Activated CD8-positive, alpha-beta memory T cell treated with anti-CD3 and anti-CD28 coated beads, Interleukin-2, amount 50 U/mL, for 1 hour (primary cell): ENCODE measurements at regions not wholly inside any gene's neighbourhood (a gene's known extent, or its start where the extent isn't known, plus 50 kb on each side); places are given as distances from the start of the nearest gene placed in this dataset.

ENCODE experiments used
- DNase-seq: peaks from one replicate; pipeline ENCODE4 v3.0.0-alpha.2; 2020; ENCODE audit errors: extremely low read depth

DNA sequence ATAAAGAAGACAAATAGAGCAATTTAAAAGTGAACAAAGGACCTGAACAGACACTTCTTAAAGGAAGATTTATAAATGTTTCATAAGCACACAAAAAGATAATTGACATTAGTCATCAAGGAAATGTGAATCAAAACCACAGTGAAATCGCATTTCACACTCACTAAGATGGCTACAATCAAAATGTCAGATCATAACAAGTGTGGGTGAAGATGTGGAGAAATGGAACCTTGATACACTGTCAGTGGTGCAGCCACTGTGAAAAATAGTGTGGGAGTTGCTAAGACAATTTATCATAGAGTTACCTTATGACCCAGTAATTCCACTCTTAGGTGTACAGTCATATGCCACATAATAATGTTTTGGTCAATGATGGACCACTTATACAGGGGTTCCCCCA lies 54.5 kb upstream of the HTR4 start:
- DNase-seq, result no peak

DNA sequence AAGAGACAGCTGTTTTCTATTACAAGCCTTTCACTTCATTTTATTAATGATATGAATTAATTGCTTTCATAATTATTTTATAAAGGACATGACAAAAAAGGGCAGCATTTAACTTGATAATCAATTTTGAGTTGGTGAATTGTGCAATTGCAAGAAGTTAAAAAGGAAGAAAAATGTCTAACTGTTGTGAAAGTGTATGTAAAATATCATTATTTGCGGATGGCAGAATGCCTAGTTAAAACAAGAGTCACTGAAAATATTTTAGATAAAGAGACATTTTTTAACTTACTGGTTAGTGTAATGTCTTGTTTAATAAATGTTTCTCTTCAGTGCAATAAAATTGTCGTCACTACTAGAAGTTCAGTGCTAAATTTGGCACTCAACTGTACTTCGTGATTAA lies 57.6 kb upstream of the HTR4 start:
- no peak for DNase-seq

DNA sequence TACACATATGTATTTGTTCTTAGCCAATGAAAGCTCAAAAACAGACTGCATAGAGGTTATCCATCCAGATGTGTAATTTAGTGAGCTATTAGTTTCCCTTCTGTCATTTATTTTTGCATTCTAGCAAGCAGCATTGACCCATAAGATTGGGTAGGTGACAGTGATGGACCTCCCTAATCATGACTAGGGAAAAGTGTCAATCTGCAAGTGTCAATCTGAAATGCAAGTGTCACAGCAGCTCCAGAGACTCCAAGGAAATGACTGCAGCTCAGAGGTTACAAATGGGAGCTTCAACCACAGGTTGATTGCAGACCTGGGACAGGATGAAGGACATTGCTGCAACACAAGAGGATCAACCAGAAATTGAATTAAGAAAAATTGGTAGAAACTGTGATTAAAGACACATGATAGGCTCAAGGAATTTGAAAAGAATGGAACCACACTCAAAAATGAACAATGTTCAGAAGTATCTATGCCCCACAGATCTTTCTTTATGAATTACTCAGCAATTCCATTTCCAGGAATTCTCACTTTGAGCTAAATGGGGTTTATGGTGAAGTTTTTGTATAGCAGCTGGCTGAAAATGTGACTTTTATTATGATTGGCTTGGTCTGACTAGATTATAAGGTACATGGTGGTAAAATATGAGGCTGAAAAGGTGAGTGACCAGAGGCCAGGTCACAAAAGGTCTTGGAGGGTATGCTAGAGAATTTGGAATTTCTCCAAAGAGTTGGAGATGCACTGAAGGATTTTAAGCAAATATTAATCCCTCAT lies 59.6 kb upstream of the HTR4 start:
- DNase-seq, result no peak

DNA sequence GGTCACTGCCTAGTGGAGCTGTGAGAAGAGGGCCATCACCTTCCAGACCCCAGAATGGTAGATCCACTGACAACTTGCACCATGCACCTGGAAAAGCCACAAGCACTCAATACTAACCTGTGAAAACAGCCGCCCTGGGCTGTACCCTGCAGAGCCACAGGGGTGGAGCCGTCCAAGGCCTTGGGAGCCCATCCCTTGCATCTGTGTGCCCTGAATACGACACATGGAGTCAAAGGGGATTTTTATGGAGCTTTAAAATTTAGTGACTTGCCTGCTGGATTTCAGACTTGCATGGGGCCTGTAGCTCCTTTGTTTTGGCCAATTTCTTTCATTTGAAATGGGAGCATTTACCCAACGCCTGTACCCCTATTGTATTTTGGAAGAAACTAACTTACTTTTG lies 62.4 kb upstream of the HTR4 start:
- DNase-seq, result no peak

DNA sequence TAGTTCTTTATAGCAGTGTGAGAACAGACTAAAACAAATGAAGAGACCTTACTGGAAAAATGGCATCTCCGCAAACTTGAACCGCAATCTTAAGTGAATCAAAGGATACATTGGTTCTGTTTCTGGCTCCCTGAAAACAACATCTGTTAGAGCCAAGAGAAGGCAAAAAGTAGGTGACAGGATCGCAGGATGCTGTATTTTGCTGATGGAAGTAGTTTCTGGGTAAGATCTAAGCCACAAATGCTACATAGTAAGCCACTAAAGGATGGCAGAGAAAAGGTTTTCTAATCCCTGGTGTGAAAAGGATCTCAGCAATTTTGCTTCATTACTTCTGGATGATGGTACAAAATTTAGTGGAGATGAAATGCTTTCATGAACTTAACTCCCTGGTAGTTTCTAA lies 63.3 kb upstream of the HTR4 start:
- no peak for DNase-seq

DNA sequence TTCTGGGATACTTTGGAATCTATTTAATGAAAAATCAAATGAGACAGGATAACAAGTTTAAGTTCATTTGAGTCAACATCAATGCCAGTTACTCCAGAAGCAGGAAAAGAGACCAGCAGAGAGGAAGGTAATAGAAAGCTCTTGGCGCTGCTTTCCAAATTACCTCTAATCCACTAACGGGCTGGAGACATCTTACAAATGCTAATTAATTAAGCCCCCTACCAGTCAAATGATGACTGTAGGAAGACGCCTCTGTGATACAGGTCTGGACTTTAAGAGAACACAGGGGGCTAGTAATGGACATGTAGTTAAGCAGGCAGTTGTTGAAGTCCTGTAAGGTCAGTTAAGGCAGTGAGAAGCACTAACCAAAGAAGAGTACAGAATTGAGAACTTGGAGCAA lies 65.3 kb upstream of the HTR4 start:
- DNase-seq, result no peak

DNA sequence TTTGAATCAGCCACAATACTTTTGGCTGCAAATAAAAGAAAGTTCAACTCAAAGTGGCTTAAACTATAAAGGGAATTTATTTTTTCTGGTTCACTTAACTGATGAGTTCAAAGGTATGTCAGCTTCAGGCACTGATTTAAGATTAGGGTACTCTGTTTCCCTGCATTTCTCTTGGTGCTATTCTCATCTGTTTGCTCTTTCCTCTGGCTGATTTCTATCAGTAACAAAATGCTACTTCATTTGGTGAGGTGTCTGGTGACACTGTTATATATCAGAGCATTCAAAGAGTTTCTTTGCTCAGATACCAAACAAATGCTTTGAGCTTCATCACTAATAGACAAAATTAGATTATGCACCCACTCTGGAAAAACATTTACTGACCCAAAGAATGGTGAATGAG lies 65.9 kb upstream of the HTR4 start:
- DNase-seq, result no peak

DNA sequence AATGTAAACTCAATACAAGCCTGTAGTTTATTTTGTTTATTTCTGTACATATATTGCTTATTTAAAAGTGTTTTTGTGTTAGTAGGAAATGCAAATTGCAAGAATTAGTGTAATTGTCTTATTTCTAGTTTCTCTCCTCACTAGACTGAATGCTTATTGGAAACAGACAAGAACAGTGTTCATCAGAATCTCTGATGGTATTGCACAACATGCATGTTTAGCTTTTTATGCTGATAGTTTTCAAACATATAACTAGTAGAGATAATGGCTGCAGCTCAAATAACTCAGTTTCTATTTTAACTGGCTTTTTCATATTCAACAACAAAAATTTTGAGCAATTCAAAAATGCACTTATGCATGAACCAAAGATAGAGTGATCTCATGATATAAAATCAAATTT lies 68.8 kb upstream of the HTR4 start:
- DNase-seq, result no peak

DNA sequence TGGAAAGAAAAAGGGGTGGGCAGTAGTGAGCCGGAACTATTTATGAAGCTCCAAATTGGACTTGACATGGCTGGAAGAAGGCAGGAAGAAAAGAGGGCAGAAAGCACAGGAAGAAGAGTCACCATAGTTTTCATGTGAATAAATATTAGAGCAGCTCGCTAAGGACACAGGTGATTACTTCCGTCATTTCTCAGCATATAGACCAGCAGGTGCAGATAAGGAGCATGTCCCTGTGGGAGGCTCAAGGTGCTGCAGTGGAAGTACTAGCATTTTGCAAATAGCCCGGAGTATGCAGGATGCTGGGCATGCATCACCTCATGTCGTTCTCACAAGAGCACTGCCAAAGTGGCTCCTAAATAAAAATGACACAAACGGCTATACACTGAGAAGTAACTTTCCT lies 71.3 kb upstream of the HTR4 start:
- no peak for DNase-seq

DNA sequence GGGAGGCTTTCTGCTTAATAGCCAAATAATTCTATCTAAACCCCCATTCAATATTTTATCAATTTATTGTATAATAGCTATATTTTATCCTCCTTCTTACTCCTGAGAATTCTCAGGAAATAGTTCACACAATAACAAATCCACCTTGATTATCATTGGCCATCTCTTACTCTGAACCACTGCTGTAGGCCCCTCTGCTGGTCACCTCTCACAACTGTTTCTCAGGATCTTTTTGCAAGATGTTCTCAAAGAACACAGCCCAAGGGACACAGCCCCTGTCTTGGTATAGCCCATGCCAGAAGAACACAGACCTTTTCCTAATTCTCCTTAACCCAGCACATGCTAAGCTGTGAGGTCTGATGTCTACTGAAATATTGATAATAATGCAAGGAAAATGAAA lies 74.9 kb upstream of the HTR4 start:
- DNase-seq, result no peak

DNA sequence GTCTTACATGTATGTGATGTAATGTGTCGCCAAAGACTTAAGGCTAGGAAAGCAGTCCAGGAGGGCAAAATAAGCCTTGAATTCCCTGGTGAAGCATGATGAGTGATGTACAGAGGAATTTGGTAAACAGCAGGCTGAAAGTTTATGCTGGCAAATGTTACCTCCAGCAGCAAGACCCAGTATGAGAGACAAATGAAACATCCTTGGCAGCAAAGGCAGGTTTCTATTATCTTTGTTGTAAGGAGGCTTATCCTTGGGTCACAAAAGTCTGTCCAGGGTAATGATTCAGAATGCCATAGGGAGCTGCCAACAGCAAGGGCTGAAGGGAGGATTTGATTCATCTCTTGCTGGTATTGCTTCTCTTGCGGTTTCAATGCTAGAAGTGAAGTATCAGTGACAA lies 75.9 kb upstream of the HTR4 start:
- DNase-seq, result no peak

DNA sequence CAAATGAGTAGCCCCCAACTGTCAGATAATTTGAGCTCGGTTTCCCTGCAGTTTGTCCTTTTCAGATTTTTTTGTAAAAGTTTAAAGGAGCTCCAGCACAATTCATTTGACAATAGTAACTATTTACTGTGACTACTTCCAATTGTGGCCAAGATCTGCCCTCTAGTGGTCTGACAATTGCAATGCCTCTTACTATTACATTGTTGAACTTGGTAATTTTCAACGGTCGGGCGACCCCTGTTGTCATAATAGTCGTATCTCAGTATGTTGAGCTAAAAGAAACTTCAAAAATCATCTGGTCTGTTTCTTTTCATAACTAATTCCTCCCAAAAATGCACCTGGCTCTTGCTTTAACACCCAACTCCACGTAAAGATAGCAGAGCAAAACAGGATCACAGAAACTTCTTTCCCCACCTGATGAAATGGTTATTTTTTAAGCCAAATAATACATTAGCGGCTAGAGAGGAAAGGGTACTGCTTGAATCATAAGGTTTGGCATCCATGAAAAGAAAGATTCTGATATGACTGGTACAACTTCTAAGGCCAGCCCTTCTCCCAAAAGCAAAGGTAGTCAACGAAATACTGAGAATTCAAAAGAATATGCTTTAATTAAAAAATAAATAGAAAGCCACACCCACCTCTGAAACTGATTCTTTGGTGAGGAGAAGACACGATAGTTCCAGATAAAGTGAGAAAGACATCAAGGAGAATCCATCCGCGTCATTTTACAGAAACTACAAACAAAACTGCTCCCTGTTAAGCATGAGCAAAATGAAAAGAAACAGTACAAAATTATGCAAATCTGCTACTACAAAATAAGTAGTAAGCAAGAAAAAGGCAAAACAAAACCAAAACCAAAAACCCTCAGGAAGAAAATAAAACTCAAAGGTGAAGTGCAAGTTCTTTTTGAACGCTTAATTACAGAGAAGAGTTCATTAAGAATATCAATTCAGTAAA lies 76.9 kb upstream of the HTR4 start:
- DNase-seq, result peak; percentile 47

DNA sequence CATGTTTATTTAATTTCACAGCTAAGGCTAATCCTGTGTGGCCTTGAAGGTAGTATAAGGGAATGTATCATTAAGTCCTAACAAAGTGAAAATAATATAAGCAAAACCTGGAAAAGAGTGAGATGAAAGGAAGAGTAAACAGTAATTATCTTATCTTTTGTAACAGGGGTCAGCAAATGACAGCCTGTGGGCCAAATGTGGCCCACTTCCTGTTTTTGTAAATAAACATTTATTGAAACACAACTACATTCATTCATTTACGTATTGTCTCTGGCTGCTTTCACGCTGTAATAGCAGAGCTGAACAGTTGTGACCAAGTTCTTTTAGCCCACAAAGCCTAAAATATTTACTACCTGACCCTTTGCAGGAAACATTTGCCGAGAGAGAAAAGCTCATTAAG lies 78.4 kb upstream of the HTR4 start:
- no peak for DNase-seq

DNA sequence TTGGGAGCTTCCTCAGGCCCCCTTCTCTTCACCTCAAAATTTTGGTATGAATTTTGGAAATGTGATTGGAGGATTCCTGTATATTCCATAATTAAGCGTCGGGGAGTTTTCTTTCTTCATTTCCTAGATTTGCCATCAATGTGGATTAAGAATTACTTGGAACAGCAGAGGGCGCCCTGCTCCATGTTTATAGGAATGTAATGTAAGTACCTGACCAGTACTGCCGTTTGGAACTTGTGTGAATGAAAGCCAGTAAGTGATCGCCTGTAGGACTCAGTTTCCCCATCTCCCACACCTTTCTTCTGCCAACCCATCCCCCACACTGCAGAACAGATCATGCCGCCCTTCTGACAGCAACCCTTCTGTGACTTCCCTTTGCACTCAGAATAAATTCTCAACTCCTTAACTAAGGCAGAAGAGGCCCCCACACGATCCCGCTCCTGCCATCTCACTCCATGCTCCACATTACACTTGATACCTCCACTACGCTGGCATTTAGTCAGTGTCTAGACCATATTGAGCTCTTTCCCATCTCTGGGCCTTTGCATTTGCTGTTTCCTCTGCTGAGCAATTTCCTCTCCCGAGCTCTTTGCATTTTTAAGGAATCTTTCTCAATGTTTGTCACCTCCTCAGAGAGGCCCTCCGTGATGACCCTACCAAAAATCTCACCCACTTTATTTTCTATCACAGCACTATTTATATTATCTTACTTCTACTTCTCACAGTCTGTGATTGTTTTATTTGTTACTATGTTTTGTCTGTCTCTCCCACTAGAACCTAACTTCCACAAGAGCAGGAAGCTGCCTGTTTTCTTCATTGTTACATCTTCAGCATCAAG lies 79.5 kb upstream of the HTR4 start:
- peak; percentile 50 for DNase-seq

DNA sequence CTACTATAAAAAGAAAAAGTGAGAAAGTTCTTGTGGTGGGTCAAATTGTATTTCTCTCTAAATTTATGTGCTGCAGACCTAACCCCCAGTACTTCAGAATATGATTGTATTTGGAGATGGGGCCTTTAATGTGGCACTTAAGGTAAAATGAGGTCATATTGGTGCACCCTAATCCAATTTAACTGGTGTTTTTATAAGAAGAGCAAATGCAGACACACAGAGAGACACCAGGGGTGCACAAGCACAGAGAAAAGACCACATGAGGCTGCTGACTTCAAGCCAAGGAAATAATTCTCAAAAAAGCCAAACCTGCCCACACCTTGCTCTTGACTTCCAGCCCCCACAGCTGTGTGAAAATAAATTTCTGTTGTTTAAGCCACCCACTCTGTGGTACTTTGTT lies 80.2 kb upstream of the HTR4 start:
- no peak for DNase-seq

DNA sequence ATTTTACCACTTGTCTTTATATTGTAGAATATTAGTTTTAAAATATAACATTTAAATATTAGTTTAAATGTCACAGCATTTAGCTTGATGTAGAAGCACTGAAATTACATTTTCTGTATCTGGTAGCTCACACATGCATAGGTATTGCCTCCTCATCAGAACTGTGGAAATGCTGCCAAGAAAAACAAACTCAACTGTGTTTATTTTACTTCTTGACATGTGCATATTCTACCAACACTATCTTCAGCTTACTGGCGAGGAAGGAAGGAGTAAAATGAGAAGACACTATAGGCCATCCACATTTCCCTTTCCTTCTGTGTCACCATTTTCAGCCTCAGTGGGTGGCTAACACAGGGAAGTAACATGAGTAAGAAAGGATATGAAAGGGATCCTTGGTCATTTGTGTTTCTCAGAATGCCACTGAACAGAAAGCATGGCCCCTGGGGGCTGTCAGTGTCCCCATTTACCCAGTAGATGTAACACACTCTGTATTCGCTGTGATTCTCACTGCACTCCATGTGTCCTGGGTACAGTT lies 81.0 kb upstream of the HTR4 start:
- DNase-seq, result no peak

DNA sequence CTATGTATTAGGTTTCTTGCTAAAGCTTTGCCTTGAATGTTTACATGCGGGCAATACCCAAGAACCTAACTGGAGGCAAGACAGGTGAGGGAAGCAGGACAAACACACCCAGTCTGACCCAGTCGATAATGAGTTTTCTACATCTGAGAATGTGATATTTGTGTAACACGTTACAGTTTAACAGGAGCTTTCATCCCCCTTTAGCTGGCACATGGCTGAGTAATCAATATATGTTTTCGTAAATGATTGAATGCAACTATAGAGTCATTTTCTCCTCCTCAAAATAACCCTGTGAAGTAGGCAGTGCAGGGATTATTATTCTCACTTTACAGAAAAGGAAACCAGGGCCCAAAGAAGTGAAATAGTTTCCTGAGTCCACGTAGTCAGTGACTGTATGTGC lies 84.7 kb upstream of the HTR4 start:
- no peak for DNase-seq

DNA sequence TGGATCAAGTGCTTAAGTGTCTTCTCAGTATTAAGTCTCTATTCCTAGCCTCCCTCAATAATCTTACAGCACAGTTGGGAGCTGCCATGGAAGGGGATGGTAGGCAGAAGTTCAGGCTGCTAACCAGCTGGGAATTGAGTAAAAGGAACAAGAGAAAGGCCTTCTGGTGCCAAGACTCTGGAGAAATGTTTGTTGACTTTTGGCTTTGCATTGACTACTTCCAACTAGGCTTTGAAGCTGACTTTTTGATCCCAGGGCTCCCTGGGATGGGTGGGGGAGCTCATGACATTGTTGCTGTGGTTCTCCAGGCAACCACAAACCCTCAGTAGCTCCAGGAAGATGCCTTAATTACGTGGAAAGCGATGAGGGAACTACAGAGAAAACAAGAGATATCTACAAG lies 85.2 kb upstream of the HTR4 start:
- DNase-seq, result no peak

DNA sequence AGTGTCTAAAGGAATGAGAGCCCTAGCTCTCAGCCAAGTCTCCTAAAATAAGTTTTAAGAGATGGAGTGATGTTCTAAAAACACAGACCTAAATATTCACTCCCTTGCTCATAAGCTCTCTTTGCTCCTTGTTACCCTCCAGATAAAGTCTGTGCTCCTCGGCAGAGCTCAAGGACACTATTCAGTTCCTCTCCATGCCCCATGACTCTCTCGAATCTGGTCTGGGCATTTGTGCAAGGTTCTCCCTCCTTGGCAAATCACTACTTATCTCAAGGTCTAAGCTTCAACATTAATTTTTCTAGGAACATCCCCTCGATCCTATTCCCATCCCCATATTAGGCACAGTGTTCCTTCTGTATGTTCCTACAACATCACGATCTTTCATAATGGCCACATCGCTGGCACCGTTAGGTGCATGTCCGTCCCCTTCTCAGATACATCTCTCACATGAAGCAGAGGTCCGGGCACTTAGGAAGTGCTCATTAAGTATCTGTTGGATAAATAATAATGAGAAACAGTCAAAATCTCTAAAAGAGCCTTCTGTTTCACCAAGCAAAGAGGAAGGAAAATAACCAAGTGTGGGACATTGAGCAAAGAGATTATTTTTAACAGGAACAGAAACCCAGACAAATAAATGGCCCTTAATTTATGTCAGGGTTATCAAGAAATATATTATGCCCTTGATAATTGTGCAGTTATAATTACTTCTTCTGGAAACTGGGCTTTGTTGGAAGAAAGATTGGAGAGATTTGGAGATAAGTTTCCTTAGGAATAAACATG lies 85.9 kb upstream of the HTR4 start:
- DNase-seq, result no peak

DNA sequence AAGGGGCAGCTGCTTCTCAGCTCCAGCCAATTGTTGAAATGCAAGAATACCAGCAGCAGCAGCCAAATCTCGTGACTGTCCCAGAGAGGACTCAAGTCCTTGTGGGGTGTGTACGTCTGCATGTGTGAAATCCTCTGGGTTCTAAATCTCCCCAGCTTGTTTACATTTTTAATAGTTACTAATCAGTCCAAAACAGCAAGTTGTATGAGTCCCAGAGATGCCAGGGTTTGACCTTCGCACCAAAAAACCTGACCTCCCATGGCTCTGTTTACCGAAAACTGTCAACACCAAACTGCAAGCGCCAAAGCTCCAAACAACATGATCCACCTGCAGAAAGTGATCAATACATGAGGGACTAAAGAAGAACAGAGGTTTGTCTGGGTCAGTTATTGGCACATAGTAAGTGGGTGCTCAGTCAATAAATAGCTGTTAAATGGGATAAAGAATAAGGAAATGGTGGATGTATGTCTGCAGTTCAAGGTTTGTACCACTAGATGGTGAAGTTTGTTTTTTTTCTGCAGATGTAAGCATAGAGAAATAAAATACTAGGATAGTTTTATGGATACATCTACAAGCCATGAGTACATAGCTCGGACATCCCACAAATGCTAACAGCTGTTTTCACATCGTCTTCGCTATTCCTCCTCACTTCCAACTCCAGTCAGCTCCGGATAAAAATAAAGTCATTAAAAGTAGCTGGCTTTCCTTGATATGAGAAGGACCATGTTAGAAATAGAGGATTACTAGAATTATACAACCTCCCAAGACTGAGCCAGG lies 85.3 kb upstream of the ADRB2 start:
- DNase-seq, result no peak
